AG04450 (cell line): ENCODE measurements at regions not wholly inside any gene's neighbourhood (a gene's known extent, or its start where the extent isn't known, plus 50 kb on each side); places are given as distances from the start of the nearest gene placed in this dataset.

ENCODE experiments used
- CTCF ChIA-PET: fragments of 300-600, 350-600 bp; formaldehyde crosslinking; extraction: SDS; loops from one replicate; lab custom pipeline; 2022; ENCODE audit warnings: antibody characterized with exemption, inconsistent platforms; lab: Charles Lee
- POLR2A ChIA-PET: fragments of 350-600 bp; formaldehyde crosslinking; extraction: SDS; loops from one replicate; lab custom pipeline; 2021; ENCODE audit warnings: antibody characterized with exemption, inconsistent platforms; lab: Yijun Ruan, JAX
- DNase-seq: peaks from one replicate; pipeline ENCODE4 v3.0.0-alpha.2; 2011; ENCODE audit warnings: low read depth, low spot score
- H3K27ac ChIP-seq: one replicate; pipeline ENCODE4 v1.5.1; 2012; ENCODE audit warnings: low read depth, low read length, control low read depth
- H3K27me3 ChIP-seq: one replicate; pipeline ENCODE4 v1.6.0; 2012; ENCODE audit warnings: low read length; ENCODE audit not compliant: control insufficient read depth, insufficient read depth
- H3K4me3 ChIP-seq: 2 replicates; pipeline ENCODE4 v1.5.1; 2011; ENCODE audit warnings: mild to moderate bottlenecking, low read depth, low read length, control low read depth
- H3K9me3 ChIP-seq: 2 replicates; pipeline ENCODE4 v1.5.1; 2012; ENCODE audit warnings: low read length; ENCODE audit not compliant: control insufficient read depth, insufficient read depth
- TF ChIP-seq, protein P1 (sequence below): IDR thresholded peaks from 2 replicates; pipeline ENCODE4 v1.5.1; 2011; ENCODE audit warnings: low read depth, low read length, control low read depth, inconsistent platforms

GRCh38 chr12:93199831-93200236 is 177.9 kb upstream of the NUDT4 start:
- no peaks in the 10 kb centered on the region for H3K27me3 ChIP-seq
- H3K9me3 ChIP-seq: no peaks in the 10 kb centered on the region
- TF ChIP-seq, protein P1, sequence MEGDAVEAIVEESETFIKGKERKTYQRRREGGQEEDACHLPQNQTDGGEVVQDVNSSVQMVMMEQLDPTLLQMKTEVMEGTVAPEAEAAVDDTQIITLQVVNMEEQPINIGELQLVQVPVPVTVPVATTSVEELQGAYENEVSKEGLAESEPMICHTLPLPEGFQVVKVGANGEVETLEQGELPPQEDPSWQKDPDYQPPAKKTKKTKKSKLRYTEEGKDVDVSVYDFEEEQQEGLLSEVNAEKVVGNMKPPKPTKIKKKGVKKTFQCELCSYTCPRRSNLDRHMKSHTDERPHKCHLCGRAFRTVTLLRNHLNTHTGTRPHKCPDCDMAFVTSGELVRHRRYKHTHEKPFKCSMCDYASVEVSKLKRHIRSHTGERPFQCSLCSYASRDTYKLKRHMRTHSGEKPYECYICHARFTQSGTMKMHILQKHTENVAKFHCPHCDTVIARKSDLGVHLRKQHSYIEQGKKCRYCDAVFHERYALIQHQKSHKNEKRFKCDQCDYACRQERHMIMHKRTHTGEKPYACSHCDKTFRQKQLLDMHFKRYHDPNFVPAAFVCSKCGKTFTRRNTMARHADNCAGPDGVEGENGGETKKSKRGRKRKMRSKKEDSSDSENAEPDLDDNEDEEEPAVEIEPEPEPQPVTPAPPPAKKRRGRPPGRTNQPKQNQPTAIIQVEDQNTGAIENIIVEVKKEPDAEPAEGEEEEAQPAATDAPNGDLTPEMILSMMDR: no peak
- no peak for DNase-seq
- H3K27ac ChIP-seq: no peak overlapping the region
- H3K4me3 ChIP-seq: no peak overlapping the region
- POLR2A ChIA-PET: no interaction called here
- CTCF ChIA-PET: no interaction called here

- H3K27me3 ChIP-seq: no peaks in the 10 kb centered on the region
- no peaks in the 10 kb centered on the region for H3K9me3 ChIP-seq
- H3K27ac ChIP-seq: no peak overlapping the region
- DNase-seq: no peak
- no peak overlapping the region for H3K4me3 ChIP-seq
- TF ChIP-seq, protein P1: no peak
- POLR2A ChIA-PET: no interaction called here
- CTCF ChIA-PET: no interaction called here
Observed at GRCh38 chr12:93200291-93200917, 177.3 kb upstream of the NUDT4 start.

GRCh38 chr12:93201990-93202389 is 175.7 kb upstream of the NUDT4 start:
- ChIA-PET POLR2A (no interaction called here), CTCF (no interaction called here)
- Histone ChIP-seq H3K9me3 (no peaks in the 10 kb centered on the region), H3K27ac (no peak overlapping the region), H3K27me3 (no peaks in the 10 kb centered on the region), H3K4me3 (no peak overlapping the region)
- TF ChIP-seq, protein P1: no peak
- no peak for DNase-seq

DNA sequence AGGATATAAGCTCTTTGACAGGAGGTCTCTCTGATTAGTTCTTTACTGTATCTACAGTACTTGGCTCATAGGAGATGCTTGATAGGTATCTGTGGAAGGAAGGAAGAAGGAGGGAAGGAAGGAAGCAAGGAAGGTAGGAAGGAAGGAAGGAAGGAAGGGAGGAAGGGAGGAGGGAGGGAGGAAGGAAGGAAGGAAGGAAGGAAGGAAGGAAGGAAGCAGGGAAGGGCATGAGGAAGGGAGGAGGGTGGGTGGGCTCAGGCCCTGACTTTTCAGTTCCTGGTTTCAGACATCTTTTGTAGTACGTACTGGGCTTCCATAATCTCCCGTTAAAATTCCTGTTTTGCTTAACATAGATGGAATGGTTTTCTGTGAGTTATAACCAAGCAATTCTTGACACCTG is 175.0 kb upstream of the NUDT4 start:
- Histone ChIP-seq H3K27ac (no peak overlapping the region), H3K9me3 (no peaks in the 10 kb centered on the region), H3K27me3 (no peaks in the 10 kb centered on the region), H3K4me3 (no peak overlapping the region)
- CTCF ChIA-PET: no interaction called here
- TF ChIP-seq, protein P1: no peak
- DNase-seq: no peak
- POLR2A ChIA-PET: no interaction called here

GRCh38 chr12:93203361-93203760 is 174.4 kb upstream of the NUDT4 start:
- Histone ChIP-seq H3K27me3 (no peaks in the 10 kb centered on the region), H3K4me3 (no peak overlapping the region), H3K9me3 (no peaks in the 10 kb centered on the region), H3K27ac (no peak overlapping the region)
- TF ChIP-seq, protein P1: no peak
- CTCF ChIA-PET: no interaction called here
- no peak for DNase-seq
- POLR2A ChIA-PET: no interaction called here
